PC-3 (cell line): ENCODE measurements at regions not wholly inside any gene's neighbourhood (a gene's known extent, or its start where the extent isn't known, plus 50 kb on each side); places are given as distances from the start of the nearest gene placed in this dataset.

Experiments used
- ATAC-seq: fragments of 200-7000 bp; cut with Tn5 transposase; 2 replicates; pipeline ENCODE4 v1.9.1; 2020; ENCODE audit warnings: mild to moderate bottlenecking, moderate library complexity
- BruUV-seq: library from RNA; stranded (reverse); fragments of 400-500 nt; replicated peaks from 2 replicates; lab custom pipeline; 2021; lab: Mats Ljungman, UMichigan
- CTCF ChIA-PET: fragments of 300-600 bp; sonication (Branson Sonifier 250); formaldehyde crosslinking; loops from one replicate; lab custom pipeline; 2022; ENCODE audit warnings: antibody characterized with exemption; lab: Charles Lee
- POLR2A ChIA-PET: fragments of 300-600 bp; sonication (Branson Sonifier 250); formaldehyde crosslinking; loops from one replicate; lab custom pipeline; 2022; ENCODE audit warnings: antibody characterized with exemption; ENCODE audit not compliant: unreplicated experiment; lab: Charles Lee
- DNase-seq: peaks from one replicate; pipeline ENCODE4 v3.0.0-alpha.2; 2015
- H2AFZ ChIP-seq: fragments of 300-600 bp; sonication (generic); 2 replicates; pipeline ENCODE4 v1.6.0; 2016; ENCODE audit warnings: antibody characterized with exemption, low read length
- H3F3A ChIP-seq: fragments of 300-600 bp; sonication (generic); one replicate; pipeline ENCODE4 v1.6.0; 2017; ENCODE audit warnings: antibody characterized with exemption, low read length, control low read depth, mild to moderate bottlenecking; ENCODE audit not compliant: unreplicated experiment
- H3K27ac ChIP-seq: fragments of 300-600 bp; sonication (generic); 2 replicates; pipeline ENCODE4 v1.5.1; 2016; ENCODE audit warnings: mild to moderate bottlenecking, low read length
- H3K27me3 ChIP-seq: fragments of 300-600 bp; sonication (generic); 2 replicates; pipeline ENCODE4 v1.6.1; 2016; ENCODE audit warnings: low read length, mixed read lengths
- H3K36me3 ChIP-seq: fragments of 300-600 bp; sonication (generic); 2 replicates; pipeline ENCODE4 v1.6.1; 2016; ENCODE audit warnings: low read depth, mixed run types, low read length, mixed read lengths
- H3K4me1 ChIP-seq: fragments of 300-600 bp; sonication (generic); 2 replicates; pipeline ENCODE4 v1.5.1; 2016; ENCODE audit warnings: low read length; ENCODE audit not compliant: insufficient read depth
- H3K4me2 ChIP-seq: fragments of 300-600 bp; sonication (generic); 2 replicates; pipeline ENCODE4 v1.6.0; 2016; ENCODE audit warnings: low read length
- H3K4me3 ChIP-seq: fragments of 300-600 bp; sonication (generic); 2 replicates; pipeline ENCODE4 v1.5.1; 2016; ENCODE audit warnings: mild to moderate bottlenecking, low read length, mixed read lengths
- H3K79me2 ChIP-seq: fragments of 300-600 bp; sonication (generic); 2 replicates; pipeline ENCODE4 v1.6.1; 2017; ENCODE audit warnings: low read length, mixed read lengths
- H3K9ac ChIP-seq: fragments of 300-600 bp; sonication (generic); 2 replicates; pipeline ENCODE4 v1.6.0; 2016; ENCODE audit warnings: mild to moderate bottlenecking, low read length
- H3K9me2 ChIP-seq: fragments of 300-600 bp; sonication (generic); replicated peaks from 2 replicates; pipeline ENCODE4 v1.6.1; 2016; ENCODE audit warnings: mixed run types, low read length, mixed read lengths
- H3K9me3 ChIP-seq: fragments of 300-600 bp; sonication (generic); 2 replicates; pipeline ENCODE4 v1.6.1; 2016; ENCODE audit warnings: low read length, mixed read lengths
- H4K20me1 ChIP-seq: fragments of 300-600 bp; sonication (generic); 2 replicates; pipeline ENCODE4 v1.6.1; 2016; ENCODE audit warnings: low read length, mixed read lengths
- EZH2 ChIP-seq: fragments of 300-600 bp; sonication (generic); IDR thresholded peaks from one replicate; pipeline ENCODE4 v1.6.1; 2017; ENCODE audit warnings: antibody characterized with exemption, mild to moderate bottlenecking, low read length; ENCODE audit not compliant: unreplicated experiment
- EZH2phosphoT487 ChIP-seq: fragments of 300-600 bp; sonication (generic); IDR thresholded peaks from 2 replicates; pipeline ENCODE4 v1.6.1; 2018; ENCODE audit warnings: mild to moderate bottlenecking, antibody characterized with exemption, low read length, borderline replicate concordance
- intact Hi-C: fragments of 100-400 bp; cut with micrococcal nuclease; formaldehyde crosslinking; loops from 2 replicates; pipeline ENCODE4 v1.9.0; 2023
- TF ChIP-seq, protein P1 (sequence below): fragments of 300-600 bp; sonication (generic); conservative IDR thresholded peaks from 2 replicates; pipeline ENCODE4 v1.5.1; 2017; ENCODE audit warnings: antibody characterized with exemption, low read depth, mild to moderate bottlenecking, low read length

DNA sequence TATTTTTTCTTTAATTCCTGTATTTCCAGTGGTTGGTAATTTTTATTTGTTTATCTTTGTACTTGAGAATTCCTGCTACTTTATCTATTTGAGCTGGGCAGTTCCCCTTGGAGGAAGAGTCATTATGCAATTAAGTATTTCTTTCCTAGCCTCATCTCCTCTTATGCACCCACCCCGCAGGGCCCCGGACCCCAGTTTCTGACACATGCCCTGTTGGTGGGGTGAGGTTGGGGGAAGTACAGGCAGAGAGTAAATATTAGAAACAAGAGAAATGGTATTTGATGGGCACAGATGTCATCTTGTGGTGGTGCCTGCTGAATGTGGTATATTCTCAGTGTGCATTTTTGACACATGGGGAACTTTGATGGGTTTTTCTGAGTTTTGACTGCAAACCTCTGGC is 602.7 kb upstream of the NOX3 start:
- intact Hi-C loops = no loop called here
- no peaks in the 10 kb centered on the region for H3K36me3 ChIP-seq
- TF ChIP-seq, protein P1, sequence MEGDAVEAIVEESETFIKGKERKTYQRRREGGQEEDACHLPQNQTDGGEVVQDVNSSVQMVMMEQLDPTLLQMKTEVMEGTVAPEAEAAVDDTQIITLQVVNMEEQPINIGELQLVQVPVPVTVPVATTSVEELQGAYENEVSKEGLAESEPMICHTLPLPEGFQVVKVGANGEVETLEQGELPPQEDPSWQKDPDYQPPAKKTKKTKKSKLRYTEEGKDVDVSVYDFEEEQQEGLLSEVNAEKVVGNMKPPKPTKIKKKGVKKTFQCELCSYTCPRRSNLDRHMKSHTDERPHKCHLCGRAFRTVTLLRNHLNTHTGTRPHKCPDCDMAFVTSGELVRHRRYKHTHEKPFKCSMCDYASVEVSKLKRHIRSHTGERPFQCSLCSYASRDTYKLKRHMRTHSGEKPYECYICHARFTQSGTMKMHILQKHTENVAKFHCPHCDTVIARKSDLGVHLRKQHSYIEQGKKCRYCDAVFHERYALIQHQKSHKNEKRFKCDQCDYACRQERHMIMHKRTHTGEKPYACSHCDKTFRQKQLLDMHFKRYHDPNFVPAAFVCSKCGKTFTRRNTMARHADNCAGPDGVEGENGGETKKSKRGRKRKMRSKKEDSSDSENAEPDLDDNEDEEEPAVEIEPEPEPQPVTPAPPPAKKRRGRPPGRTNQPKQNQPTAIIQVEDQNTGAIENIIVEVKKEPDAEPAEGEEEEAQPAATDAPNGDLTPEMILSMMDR = no peak
- no peak for TF ChIP-seq EZH2phosphoT487
- TF ChIP-seq EZH2 = no peak
- no peaks in the 10 kb centered on the region for H3K79me2 ChIP-seq
- no peaks in the 10 kb centered on the region for H3K27me3 ChIP-seq
- no peaks in the 10 kb centered on the region for H4K20me1 ChIP-seq
- ChIA-PET CTCF (no interaction called here), POLR2A (no interaction called here)
- no peaks in the 10 kb centered on the region for H3K9me2 ChIP-seq
- no peaks in the 10 kb centered on the region for H3K4me1 ChIP-seq
- H3K9ac ChIP-seq = no peak overlapping the region
- H2AFZ ChIP-seq = no peak overlapping the region
- DNase-seq = no peak
- no peaks in the 10 kb centered on the region for H3K9me3 ChIP-seq
- H3K4me3 ChIP-seq = no peak overlapping the region
- H3K4me2 ChIP-seq = no peak overlapping the region
- no peak overlapping the region for H3K27ac ChIP-seq
- H3F3A ChIP-seq = no peaks in the 10 kb centered on the region
- no peak for ATAC-seq
- BruUV-seq = no TSS peak

- no TSS peak for BruUV-seq
- no peaks in the 10 kb centered on the region for H3K79me2 ChIP-seq
- H3K36me3 ChIP-seq = no peaks in the 10 kb centered on the region
- no peak for DNase-seq
- H3F3A ChIP-seq = no peaks in the 10 kb centered on the region
- no peaks in the 10 kb centered on the region for H3K27me3 ChIP-seq
- H3K4me1 ChIP-seq = no peaks in the 10 kb centered on the region
- no peak overlapping the region for H3K4me2 ChIP-seq
- no peaks in the 10 kb centered on the region for H4K20me1 ChIP-seq
- no peak for ATAC-seq
- no peak overlapping the region for H3K9ac ChIP-seq
- H3K4me3 ChIP-seq = no peak overlapping the region
- TF ChIP-seq EZH2 (no peak), EZH2phosphoT487 (no peak)
- no peak overlapping the region for H3K27ac ChIP-seq
- POLR2A ChIA-PET = no interaction called here
- no peaks in the 10 kb centered on the region for H3K9me3 ChIP-seq
- intact Hi-C loops = no loop called here
- H2AFZ ChIP-seq = no peak overlapping the region
- CTCF ChIA-PET = no interaction called here
- no peaks in the 10 kb centered on the region for H3K9me2 ChIP-seq
Observed at GRCh38 chr6:156057869-156058268, 602.2 kb upstream of the NOX3 start.

DNA sequence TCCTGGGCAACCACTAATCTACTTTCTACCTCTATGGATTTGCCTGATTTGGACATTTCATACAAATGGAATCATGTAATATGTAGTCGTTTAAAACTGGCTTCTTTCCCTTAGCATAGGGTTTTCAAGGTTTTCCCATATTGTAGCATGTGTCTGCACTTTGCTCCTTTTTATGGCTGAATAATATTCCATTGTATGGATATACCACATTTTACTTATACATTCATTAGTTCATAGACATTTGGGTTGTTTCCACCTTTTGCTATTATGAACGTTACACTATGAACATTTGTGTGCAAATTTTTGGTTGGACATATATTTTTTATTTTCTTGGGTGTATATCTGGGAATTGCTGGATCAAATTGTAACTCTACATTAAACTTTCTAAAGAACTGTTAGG is 600.4 kb upstream of the NOX3 start:
- ATAC-seq (no peak), DNase-seq (no peak)
- intact Hi-C loops = no loop called here
- no TSS peak for BruUV-seq
- Histone ChIP-seq H3K36me3 (no peaks in the 10 kb centered on the region), H3K4me1 (peaks cover 4% of the 10 kb centered on the region; the same call in 1 of the 2 replicates), H3K9ac (no peak overlapping the region), H3K79me2 (no peaks in the 10 kb centered on the region), H3K9me3 (no peaks in the 10 kb centered on the region), H3F3A (no peaks in the 10 kb centered on the region), H3K4me2 (no peak overlapping the region), H3K4me3 (no peak overlapping the region), H3K27me3 (no peaks in the 10 kb centered on the region), H3K27ac (no peak overlapping the region), H3K9me2 (no peaks in the 10 kb centered on the region), H4K20me1 (no peaks in the 10 kb centered on the region), H2AFZ (no peak overlapping the region)
- ChIA-PET CTCF (no interaction called here), POLR2A (no interaction called here)
- TF ChIP-seq EZH2 = no peak
- TF ChIP-seq EZH2phosphoT487 = no peak
- TF ChIP-seq, protein P1 = no peak
